Esophagus muscularis mucosa (tissue), 3 donors: ENCODE measurements at regions not wholly inside any gene's neighbourhood (a gene's known extent, or its start where the extent isn't known, plus 50 kb on each side); places are given as distances from the start of the nearest gene placed in this dataset.

ENCODE experiments used
- CTCF ChIP-seq, 3 experiments: fragments of 200-600 bp in 2 of 3; fragments of 450-650 bp in 1 of 3; sonication (generic) in 2 of 3; IDR thresholded peaks; one replicate each; pipeline ENCODE4 v1.5.1; 2017 to 2019; ENCODE audit warnings: antibody characterized with exemption in 3 of 3, mild to moderate bottlenecking in 2 of 3, moderate library complexity in 1 of 3
- POLR2A ChIP-seq: fragments of 450-650 bp; IDR thresholded peaks from one replicate; pipeline ENCODE4 v1.6.1; 2017; ENCODE audit warnings: antibody characterized with exemption, moderate library complexity, mild to moderate bottlenecking, low read depth

GRCh38 chr3:168249205-168249549 is 153.5 kb upstream of the GOLIM4 start:
- TF ChIP-seq POLR2A, result no peak
- no peak for TF ChIP-seq CTCF (IDR thresholded peaks at IDR 0.05)
